ENCODE measurements at regions not wholly inside any gene's neighbourhood (a gene's known extent, or its start where the extent isn't known, plus 50 kb on each side); places are given as distances from the start of the nearest gene placed in this dataset.

DNA sequence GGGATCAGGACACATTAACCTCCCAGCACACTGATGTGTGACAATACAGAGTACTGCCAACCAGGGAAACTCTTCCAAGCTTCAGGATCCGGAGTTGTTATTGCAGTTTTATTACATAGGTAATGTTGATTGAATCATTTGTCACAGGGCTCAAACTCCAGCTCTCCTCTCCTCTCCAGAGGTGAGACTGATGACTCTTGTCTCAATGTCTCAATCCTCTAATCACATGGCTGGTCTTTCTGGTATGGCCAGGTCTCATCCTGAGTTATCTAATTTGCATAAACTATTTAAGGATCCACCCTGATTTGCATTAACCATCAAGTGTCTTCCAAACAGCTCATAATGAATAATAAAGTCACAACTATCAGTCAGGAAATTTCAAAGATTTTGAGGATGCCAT is 522.6 kb upstream of the PCDH9 start:
- DNase-seq (ENCODE audit: low read depth): no peak
- TF ChIP-seq, protein P1, sequence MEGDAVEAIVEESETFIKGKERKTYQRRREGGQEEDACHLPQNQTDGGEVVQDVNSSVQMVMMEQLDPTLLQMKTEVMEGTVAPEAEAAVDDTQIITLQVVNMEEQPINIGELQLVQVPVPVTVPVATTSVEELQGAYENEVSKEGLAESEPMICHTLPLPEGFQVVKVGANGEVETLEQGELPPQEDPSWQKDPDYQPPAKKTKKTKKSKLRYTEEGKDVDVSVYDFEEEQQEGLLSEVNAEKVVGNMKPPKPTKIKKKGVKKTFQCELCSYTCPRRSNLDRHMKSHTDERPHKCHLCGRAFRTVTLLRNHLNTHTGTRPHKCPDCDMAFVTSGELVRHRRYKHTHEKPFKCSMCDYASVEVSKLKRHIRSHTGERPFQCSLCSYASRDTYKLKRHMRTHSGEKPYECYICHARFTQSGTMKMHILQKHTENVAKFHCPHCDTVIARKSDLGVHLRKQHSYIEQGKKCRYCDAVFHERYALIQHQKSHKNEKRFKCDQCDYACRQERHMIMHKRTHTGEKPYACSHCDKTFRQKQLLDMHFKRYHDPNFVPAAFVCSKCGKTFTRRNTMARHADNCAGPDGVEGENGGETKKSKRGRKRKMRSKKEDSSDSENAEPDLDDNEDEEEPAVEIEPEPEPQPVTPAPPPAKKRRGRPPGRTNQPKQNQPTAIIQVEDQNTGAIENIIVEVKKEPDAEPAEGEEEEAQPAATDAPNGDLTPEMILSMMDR (IDR thresholded peaks at IDR 0.05; ENCODE audit: low read depth, low read length, missing control alignments): no peak

DNA sequence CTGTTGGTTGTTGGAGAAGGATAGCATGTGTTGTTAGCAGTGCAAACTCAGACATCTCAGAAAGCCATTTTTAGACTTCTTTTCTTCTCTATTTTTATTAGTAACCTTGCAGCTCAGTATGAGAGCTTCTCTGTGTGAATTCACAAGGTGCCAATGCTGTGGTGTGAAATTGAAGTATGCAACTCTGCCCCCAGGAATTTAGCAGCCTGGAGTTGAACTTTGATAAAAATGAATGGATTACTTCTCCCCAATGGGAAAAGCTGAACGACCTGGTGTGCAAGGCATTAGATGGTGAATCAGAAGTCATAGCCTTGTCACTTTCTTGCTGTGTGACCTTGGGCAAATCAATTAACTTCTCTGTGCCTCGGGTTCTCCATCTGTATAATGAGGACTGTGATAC is 512.3 kb upstream of the PCDH9 start:
- TF ChIP-seq, protein P1 (IDR thresholded peaks at IDR 0.05; ENCODE audit: low read depth, low read length, missing control alignments): no peak
- DNase-seq (ENCODE audit: low read depth): no peak
- H3K4me3 ChIP-seq (ENCODE audit: low read depth, low read length): no peak overlapping the region

More for the DNA sequence above, 522.6 kb upstream of the PCDH9 start:
- H3K4me3 ChIP-seq (ENCODE audit: low read depth, low read length): no peak overlapping the region

DNA sequence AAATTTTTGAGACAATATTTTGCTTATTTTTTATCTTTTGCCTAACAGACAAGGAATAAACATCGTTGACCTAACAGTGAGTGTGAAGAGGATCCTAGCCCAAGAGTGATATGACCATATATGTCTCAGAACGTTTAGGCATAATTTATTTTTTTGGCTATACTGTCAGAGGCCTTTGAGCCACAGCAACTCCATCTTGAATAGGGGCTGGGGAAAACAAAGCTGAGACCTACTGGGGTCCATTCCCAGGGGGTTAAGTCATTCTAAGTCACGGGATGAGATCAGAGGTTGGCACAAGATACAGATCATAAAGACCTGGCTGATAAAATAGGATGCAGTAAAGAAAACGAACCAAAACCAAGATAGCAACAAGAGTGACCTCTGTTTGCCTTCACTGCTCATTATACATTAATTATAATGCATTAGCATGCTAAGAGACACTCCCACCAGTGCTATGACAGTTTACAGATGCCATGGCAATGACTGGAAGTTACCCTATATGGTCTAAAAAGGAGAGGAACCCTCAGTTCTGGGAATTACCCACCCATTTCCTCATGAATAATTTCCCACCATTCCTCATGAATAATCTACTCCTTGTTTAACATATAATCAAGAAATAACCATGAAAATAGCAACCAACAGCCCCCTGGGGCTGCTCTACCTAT is 510.9 kb upstream of the PCDH9 start:
- H3K4me3 ChIP-seq (ENCODE audit: low read depth, low read length): no peak overlapping the region
- no peak for DNase-seq (ENCODE audit: low read depth)
- TF ChIP-seq, protein P1 (IDR thresholded peaks at IDR 0.05; ENCODE audit: low read depth, low read length, missing control alignments): no peak

GRCh38 chr13:67736646-67737420 is 506.7 kb upstream of the PCDH9 start:
- TF ChIP-seq, protein P1 (IDR thresholded peaks at IDR 0.05; ENCODE audit: low read depth, low read length, missing control alignments): no peak
- DNase-seq (ENCODE audit: low read depth): no peak
- no peak overlapping the region for H3K4me3 ChIP-seq (ENCODE audit: low read depth, low read length)

DNA sequence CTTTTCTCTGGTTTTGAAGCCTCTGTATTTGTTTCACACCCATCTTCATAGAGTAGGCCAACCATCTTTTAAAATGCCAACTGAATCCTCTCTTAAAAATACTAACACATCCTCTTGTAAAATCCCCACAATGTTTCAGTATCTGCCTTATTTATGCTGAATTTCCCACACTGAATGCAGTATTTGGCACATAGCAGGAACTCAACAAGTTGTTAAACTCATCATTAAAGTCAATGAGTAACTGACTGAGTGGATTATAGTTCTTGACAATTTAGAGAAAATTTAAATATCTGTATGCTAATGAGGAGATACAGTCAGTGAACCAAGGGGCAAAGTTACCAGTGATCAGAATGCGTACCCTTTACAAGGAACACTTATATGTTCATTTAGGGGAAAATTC is 505.5 kb upstream of the PCDH9 start:
- no peak overlapping the region for H3K4me3 ChIP-seq (ENCODE audit: low read depth, low read length)
- TF ChIP-seq, protein P1 (IDR thresholded peaks at IDR 0.05; ENCODE audit: low read depth, low read length, missing control alignments): no peak
- DNase-seq (ENCODE audit: low read depth): no peak

DNA sequence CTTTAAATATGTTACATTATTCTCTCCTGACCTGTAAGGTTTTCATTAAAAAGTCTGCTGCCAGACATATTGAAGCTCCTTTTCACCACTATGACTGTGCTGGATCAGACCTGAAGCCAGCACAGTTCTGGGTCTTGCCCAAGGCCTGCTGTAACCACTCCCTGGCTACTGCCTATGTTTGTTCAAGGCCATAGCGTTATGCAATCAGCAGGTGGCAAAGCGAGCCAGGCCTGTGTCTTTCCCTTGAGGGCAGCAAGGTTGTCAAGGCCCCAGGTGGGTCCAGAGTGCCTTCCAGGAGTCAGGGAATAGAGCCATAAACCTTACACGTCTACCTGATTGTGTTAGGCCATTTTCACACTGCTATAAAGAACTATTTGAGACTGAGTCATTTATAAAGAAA is 496.8 kb upstream of the PCDH9 start:
- DNase-seq (ENCODE audit: low read depth): no peak
- TF ChIP-seq, protein P1 (IDR thresholded peaks at IDR 0.05; ENCODE audit: low read depth, low read length, missing control alignments): no peak
- H3K4me3 ChIP-seq (ENCODE audit: low read depth, low read length): no peak overlapping the region

All from GM12864 (cell line).